ENCODE measurements at regions not wholly inside any gene's neighbourhood (a gene's known extent, or its start where the extent isn't known, plus 50 kb on each side); places are given as distances from the start of the nearest gene placed in this dataset.

DNA sequence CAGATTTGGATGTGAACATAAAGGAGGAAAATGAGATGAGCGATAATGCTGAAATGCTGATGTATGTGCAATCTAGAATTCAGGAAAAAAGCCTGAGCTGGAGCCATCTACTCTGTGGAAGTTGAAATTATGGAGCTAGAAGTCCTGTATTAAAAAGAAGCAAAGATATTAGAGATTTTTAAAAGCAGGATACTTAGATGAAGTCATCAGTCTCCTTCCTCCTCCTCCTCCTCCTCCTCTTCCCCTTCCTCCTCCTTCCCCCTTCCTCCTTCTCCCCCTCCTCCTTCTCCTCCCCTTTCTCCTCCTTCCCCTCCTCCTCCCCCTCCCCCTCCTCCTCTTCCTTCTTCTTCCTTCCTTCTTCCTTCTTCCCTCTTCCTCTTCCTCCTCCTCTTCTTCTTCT, 823.8 kb upstream of the CA10 start (continued):
- TF ChIP-seq ZBTB20 (tag by site-specific recombination; IDR thresholded peaks at IDR 0.05) (no peak), WT1 (tag by site-specific recombination; IDR thresholded peaks at IDR 0.05) (no peak), ZNF2 (tag by site-specific recombination; IDR thresholded peaks at IDR 0.05) (no peak), ZFP37 (tag by site-specific recombination; IDR thresholded peaks at IDR 0.05) (no peak), ZNF777 (tag by site-specific recombination; IDR thresholded peaks at IDR 0.05; ENCODE audit: borderline replicate concordance) (no peak), ZBTB48 (tag by site-specific recombination; IDR thresholded peaks at IDR 0.05) (no peak), ZNF654 (tag by site-specific recombination; IDR thresholded peaks at IDR 0.05; ENCODE audit: low read depth) (no peak)

GRCh38 chr17:52979921-52980320, 821.4 kb upstream of the CA10 start:
- ChIA-PET POLR2A (no interaction called here), CTCF (no interaction called here)

GRCh38 chr17:52965856-52966255, 807.3 kb upstream of the CA10 start:
- Histone ChIP-seq H3K4me3 (ENCODE audit: low read depth, low read length) (no peak overlapping the region), H3K9me3 (ENCODE audit: control insufficient read depth, insufficient read depth, low read depth, low read length) (no peaks in the 10 kb centered on the region), H3K36me3 (ENCODE audit: control insufficient read depth in 2 of 2, insufficient read depth in 1 of 2, low read length in 2 of 2) (no peaks in the 10 kb centered on the region), H3K27ac (ENCODE audit: extremely low read depth, low read depth, low read length) (no peak overlapping the region), H3K4me1 (ENCODE audit: control insufficient read depth, insufficient read depth, low read length) (no peaks in the 10 kb centered on the region)
- CTCF ChIA-PET, result no interaction called here
- POLR2A ChIA-PET, result no interaction called here
- TF ChIP-seq ZBTB1 (tag by site-specific recombination; IDR thresholded peaks at IDR 0.05), result no peak
- no peak for TF ChIP-seq HOXC10 (CRISPR knock-in tag; IDR thresholded peaks at IDR 0.05)
- no peak for TF ChIP-seq ZFP69B (tag by site-specific recombination; IDR thresholded peaks at IDR 0.05)
- TF ChIP-seq ZNF404 (tag by site-specific recombination; IDR thresholded peaks at IDR 0.05), result no peak
- TF ChIP-seq ZNF266 (tag by site-specific recombination; IDR thresholded peaks at IDR 0.05; ENCODE audit: low read depth), result no peak
- no peak for TF ChIP-seq ZNF354C (tag by site-specific recombination; IDR thresholded peaks at IDR 0.05; ENCODE audit: borderline replicate concordance, low read depth)
- TF ChIP-seq YY2 (tag by site-specific recombination; IDR thresholded peaks at IDR 0.05), result no peak
- no peak for TF ChIP-seq SALL2 (tag by site-specific recombination; IDR thresholded peaks at IDR 0.05; ENCODE audit: borderline replicate concordance)
- no peak for TF ChIP-seq ZNF174 (tag by site-specific recombination; IDR thresholded peaks at IDR 0.05)
- no peak for TF ChIP-seq ZNF155 (tag by site-specific recombination; IDR thresholded peaks at IDR 0.05)
- no peak for TF ChIP-seq ZNF776 (tag by site-specific recombination; IDR thresholded peaks at IDR 0.05; ENCODE audit: borderline replicate concordance)
- no peak for TF ChIP-seq ZNF121 (tag by site-specific recombination; IDR thresholded peaks at IDR 0.05)
- no peak for TF ChIP-seq ZNF660 (tag by site-specific recombination; IDR thresholded peaks at IDR 0.05)
- no peak for TF ChIP-seq ZNF488 (tag by site-specific recombination; IDR thresholded peaks at IDR 0.05)
- no peak for TF ChIP-seq ZNF701 (tag by site-specific recombination; IDR thresholded peaks at IDR 0.05)
- TF ChIP-seq ZNF350 (tag by site-specific recombination; IDR thresholded peaks at IDR 0.05), result no peak
- TF ChIP-seq ZFP41 (tag by site-specific recombination; IDR thresholded peaks at IDR 0.05; ENCODE audit: borderline replicate concordance), result no peak
- no peak for TF ChIP-seq ZEB2 (tag by site-specific recombination; IDR thresholded peaks at IDR 0.05)

More at GRCh38 chr17:52979921-52980320, 821.4 kb upstream of the CA10 start:
- TF ChIP-seq ZBTB8A (tag by site-specific recombination; IDR thresholded peaks at IDR 0.05) (no peak), ZSCAN16 (tag by site-specific recombination; IDR thresholded peaks at IDR 0.05) (no peak), TRIM28 (IDR thresholded peaks at IDR 0.05; ENCODE audit: borderline replicate concordance, low read length) (no peak), ZIC2 (tag by site-specific recombination; IDR thresholded peaks at IDR 0.05) (no peak), ZNF292 (tag by site-specific recombination; IDR thresholded peaks at IDR 0.05; ENCODE audit: borderline replicate concordance, low read depth) (no peak), ZNF394 (tag by site-specific recombination; IDR thresholded peaks at IDR 0.05; ENCODE audit: borderline replicate concordance) (no peak), KLF9 (tag by site-specific recombination; IDR thresholded peaks at IDR 0.05; ENCODE audit: low read depth) (no peak), TCF7L2 (IDR thresholded peaks at IDR 0.05; ENCODE audit: borderline replicate concordance, low read depth, low read length) (no peak), ZNF174 (tag by site-specific recombination; IDR thresholded peaks at IDR 0.05) (no peak), ZNF2 (tag by site-specific recombination; IDR thresholded peaks at IDR 0.05) (no peak)
- TF ChIP-seq, protein P1, sequence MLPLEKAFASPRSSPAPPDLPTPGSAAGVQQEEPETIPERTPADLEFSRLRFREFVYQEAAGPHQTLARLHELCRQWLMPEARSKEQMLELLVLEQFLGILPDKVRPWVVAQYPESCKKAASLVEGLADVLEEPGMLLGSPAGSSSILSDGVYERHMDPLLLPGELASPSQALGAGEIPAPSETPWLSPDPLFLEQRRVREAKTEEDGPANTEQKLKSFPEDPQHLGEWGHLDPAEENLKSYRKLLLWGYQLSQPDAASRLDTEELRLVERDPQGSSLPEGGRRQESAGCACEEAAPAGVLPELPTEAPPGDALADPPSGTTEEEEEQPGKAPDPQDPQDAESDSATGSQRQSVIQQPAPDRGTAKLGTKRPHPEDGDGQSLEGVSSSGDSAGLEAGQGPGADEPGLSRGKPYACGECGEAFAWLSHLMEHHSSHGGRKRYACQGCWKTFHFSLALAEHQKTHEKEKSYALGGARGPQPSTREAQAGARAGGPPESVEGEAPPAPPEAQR (tag by site-specific recombination; IDR thresholded peaks at IDR 0.05), result no peak
- no peaks in the 10 kb centered on the region for H3K36me3 ChIP-seq (ENCODE audit: control insufficient read depth in 2 of 2, insufficient read depth in 1 of 2, low read length in 2 of 2)
- H3K27ac ChIP-seq (ENCODE audit: extremely low read depth, low read depth, low read length), result no peak overlapping the region
- no peaks in the 10 kb centered on the region for H3K4me1 ChIP-seq (ENCODE audit: control insufficient read depth, insufficient read depth, low read length)
- no peak overlapping the region for H3K4me3 ChIP-seq (ENCODE audit: low read depth, low read length)
- no peaks in the 10 kb centered on the region for H3K9me3 ChIP-seq (ENCODE audit: control insufficient read depth, insufficient read depth, low read depth, low read length)
